HEK293T (cell line): ENCODE measurements at regions not wholly inside any gene's neighbourhood (a gene's known extent, or its start where the extent isn't known, plus 50 kb on each side); places are given as distances from the start of the nearest gene placed in this dataset.

Source experiments
- CTCF ChIA-PET: fragments of 350-600 bp; formaldehyde crosslinking; extraction: SDS; loops from one replicate; lab custom pipeline; 2021; ENCODE audit warnings: antibody characterized with exemption, inconsistent platforms; lab: Yijun Ruan, JAX
- POLR2A ChIA-PET: fragments of 350-600 bp; formaldehyde crosslinking; extraction: SDS; loops from one replicate; lab custom pipeline; 2020; ENCODE audit warnings: antibody characterized with exemption, inconsistent platforms; lab: Yijun Ruan, JAX
- DNase-seq: peaks from one replicate; pipeline ENCODE4 v3.0.0; 2012; ENCODE audit warnings: mixed read lengths; ENCODE audit errors: extremely low spot score
- ARNT ChIP-seq: fragments of 450-650 bp; IDR thresholded peaks from 2 replicates; pipeline ENCODE4 v1.6.1; 2017; ENCODE audit warnings: mild to moderate bottlenecking
- BHLHE40 ChIP-seq: fragments of 450-650 bp; IDR thresholded peaks from 2 replicates; pipeline ENCODE4 v1.6.1; 2016; ENCODE audit warnings: mild to moderate bottlenecking, moderate library complexity, borderline replicate concordance
- CTBP1 ChIP-seq: fragments of 450-650 bp; IDR thresholded peaks from 2 replicates; pipeline ENCODE4 v1.6.1; 2016; ENCODE audit warnings: borderline replicate concordance
- ELF4 ChIP-seq: fragments of 450-650 bp; IDR thresholded peaks from 2 replicates; pipeline ENCODE4 v1.6.1; 2017; ENCODE audit warnings: antibody characterized with exemption
- FOXA1 ChIP-seq: fragments of 450-650 bp; IDR thresholded peaks from 2 replicates; pipeline ENCODE4 v1.6.1; 2016; ENCODE audit warnings: mild to moderate bottlenecking
- FOXK2 ChIP-seq: fragments of 450-650 bp; IDR thresholded peaks from 2 replicates; pipeline ENCODE4 v1.6.1; 2016; ENCODE audit warnings: mild to moderate bottlenecking
- FOXM1 ChIP-seq: fragments of 450-650 bp; IDR thresholded peaks from 2 replicates; pipeline ENCODE4 v1.6.1; 2017; ENCODE audit warnings: mild to moderate bottlenecking, borderline replicate concordance
- HDGF ChIP-seq: fragments of 450-650 bp; IDR thresholded peaks from 2 replicates; pipeline ENCODE4 v1.6.1; 2017; ENCODE audit warnings: antibody characterized with exemption, borderline replicate concordance
- L3MBTL2 ChIP-seq: fragments of 450-650 bp; conservative IDR thresholded peaks from 2 replicates; pipeline ENCODE4 v1.6.1; 2016; ENCODE audit warnings: mild to moderate bottlenecking
- LEF1 ChIP-seq: fragments of 450-650 bp; IDR thresholded peaks from 2 replicates; pipeline ENCODE4 v1.6.1; 2017; ENCODE audit warnings: mild to moderate bottlenecking, borderline replicate concordance
- NFRKB ChIP-seq: fragments of 450-650 bp; IDR thresholded peaks from 2 replicates; pipeline ENCODE4 v1.6.1; 2016; ENCODE audit warnings: mild to moderate bottlenecking, moderate library complexity
- SP1 ChIP-seq: fragments of 450-650 bp; IDR thresholded peaks from 2 replicates; pipeline ENCODE4 v1.6.1; 2017
- SUZ12 ChIP-seq: fragments of 450-650 bp; IDR thresholded peaks from 2 replicates; pipeline ENCODE4 v1.6.1; 2016; ENCODE audit warnings: mild to moderate bottlenecking
- TARDBP ChIP-seq: fragments of 450-650 bp; IDR thresholded peaks from 2 replicates; pipeline ENCODE4 v1.6.1; 2016
- ZNF384 ChIP-seq: fragments of 450-650 bp; IDR thresholded peaks from 2 replicates; pipeline ENCODE4 v1.6.1; 2016
- TF ChIP-seq, protein P1 (sequence below): fragments of 450-650 bp; IDR thresholded peaks from 2 replicates; pipeline ENCODE4 v1.6.1; 2016

DNA sequence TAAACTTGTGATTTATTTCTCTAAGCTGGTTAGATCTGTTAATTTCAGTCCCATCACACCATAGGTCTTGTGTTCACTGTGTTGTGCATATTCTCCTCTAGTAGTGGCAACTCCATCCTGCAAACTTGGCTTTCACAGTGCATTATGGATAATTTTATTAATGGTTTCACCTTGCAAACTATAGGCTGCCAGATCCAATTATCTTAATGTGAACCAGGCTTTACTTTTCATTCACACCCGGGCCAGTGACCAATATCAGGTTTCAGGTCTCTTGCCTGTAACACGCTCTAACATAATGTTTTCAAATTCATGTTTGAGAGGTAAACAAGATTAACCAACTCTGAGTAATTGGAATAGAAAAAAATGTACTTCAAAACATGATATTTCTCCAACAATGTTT, 1293.0 kb downstream of the REEP3 start:
- ChIA-PET POLR2A (no interaction called here), CTCF (no interaction called here)
- DNase-seq = no peak
- TF ChIP-seq NFRKB (no peak), BHLHE40 (no peak), FOXA1 (no peak), TARDBP (no peak), FOXM1 (no peak), HDGF (no peak), CTBP1 (no peak), SUZ12 (no peak), ELF4 (no peak), L3MBTL2 (no peak), SP1 (no peak), ARNT (no peak), FOXK2 (no peak), ZNF384 (no peak), LEF1 (no peak)
- TF ChIP-seq, protein P1, sequence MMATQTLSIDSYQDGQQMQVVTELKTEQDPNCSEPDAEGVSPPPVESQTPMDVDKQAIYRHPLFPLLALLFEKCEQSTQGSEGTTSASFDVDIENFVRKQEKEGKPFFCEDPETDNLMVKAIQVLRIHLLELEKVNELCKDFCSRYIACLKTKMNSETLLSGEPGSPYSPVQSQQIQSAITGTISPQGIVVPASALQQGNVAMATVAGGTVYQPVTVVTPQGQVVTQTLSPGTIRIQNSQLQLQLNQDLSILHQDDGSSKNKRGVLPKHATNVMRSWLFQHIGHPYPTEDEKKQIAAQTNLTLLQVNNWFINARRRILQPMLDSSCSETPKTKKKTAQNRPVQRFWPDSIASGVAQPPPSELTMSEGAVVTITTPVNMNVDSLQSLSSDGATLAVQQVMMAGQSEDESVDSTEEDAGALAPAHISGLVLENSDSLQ = no peak

DNA sequence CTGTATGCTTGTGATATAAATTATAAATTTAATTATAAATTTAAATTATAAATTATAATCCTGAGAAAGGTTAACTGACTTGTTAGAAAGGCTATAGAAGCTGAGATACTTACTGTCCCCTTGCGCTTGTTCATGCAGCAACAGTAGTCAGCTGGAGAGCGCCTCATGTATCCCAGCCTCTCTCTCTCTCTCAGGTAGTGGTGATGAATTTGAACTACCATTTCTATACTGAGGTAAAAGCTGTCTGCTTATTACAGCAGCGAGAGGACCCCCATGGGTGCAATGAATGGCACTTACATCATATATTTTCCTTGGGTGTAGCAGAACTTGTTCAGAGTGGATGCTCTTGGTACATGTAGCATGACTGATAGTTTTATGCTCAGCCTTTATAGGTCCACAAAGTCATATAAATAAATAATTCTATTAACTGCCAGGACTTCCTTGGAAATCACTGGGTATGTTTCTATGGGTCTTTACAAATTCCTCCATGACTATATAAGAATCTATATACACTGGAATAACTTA, 1308.7 kb downstream of the REEP3 start:
- ChIA-PET CTCF (no interaction called here), POLR2A (no interaction called here)
- TF ChIP-seq LEF1 (no peak), FOXA1 (no peak), ZNF384 (no peak), L3MBTL2 (no peak), FOXK2 (no peak), HDGF (no peak)
- TF ChIP-seq, protein P1 = no peak
- no peak for DNase-seq

DNA sequence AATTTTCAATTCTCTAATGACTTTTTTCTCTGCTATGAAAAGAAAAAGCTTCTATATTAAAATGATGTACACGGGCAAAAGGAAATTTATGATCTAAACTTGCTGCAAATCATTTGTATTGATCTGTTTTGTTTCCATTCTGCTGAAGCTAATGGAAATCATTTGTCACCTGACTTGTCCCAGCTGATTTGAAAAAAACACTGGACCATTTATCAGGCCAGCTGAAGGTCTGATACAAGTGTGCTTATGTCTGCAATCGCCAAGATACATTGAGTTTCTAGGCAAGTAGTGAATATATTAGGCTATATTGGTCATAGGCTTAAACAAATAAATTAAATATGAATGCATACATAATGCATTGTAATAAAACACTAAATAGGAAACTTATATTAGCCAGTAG, 1309.7 kb downstream of the REEP3 start:
- TF ChIP-seq FOXK2 (no peak), TARDBP (no peak), FOXM1 (no peak), ELF4 (no peak), FOXA1 (no peak), ZNF384 (no peak), HDGF (no peak)
- CTCF ChIA-PET = no interaction called here
- POLR2A ChIA-PET = no interaction called here
- DNase-seq = no peak

DNA sequence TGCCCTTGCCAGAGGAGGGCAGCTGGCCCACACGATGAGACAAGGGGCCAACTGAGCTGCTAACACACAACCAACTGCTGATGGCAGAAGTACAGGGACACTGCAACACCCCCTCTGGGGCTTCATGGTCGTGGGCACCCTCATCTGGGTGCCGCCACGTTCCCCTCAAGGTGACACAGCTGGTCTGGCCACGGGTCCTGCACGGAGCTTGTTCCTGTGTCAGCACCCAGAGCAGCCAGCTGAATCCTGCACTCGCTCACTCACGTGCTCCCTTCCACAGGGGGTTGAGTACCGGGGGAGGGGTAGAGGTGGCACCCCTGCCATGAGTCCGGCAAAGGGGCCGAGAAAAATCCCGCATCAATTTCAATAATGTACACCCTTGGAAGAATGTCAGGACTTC, 1319.1 kb downstream of the REEP3 start:
- DNase-seq = no peak
- ChIA-PET CTCF (no interaction called here), POLR2A (no interaction called here)
- TF ChIP-seq ARNT = no peak
- TF ChIP-seq ZNF384 = no peak
- no peak for TF ChIP-seq SP1
- no peak for TF ChIP-seq ELF4
- no peak for TF ChIP-seq NFRKB
- TF ChIP-seq LEF1 = no peak

DNA sequence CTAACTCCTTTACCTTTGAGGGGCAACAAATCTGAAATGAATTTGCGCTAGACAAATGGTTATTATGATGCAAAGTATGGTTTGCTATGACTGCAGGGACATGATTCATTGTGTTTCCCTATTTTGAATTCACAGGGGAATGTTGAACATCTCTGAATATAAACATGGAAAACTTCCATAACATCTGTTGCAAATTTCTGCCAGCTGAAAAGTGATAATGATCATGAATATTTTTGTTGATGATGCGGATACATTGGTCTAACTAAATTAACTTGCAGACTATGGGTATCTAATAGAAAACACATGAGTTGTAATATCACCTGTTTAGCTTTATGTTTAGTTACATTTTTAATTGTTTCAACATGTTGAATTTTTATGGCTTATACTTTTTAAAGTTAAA, 1325.5 kb downstream of the REEP3 start:
- TF ChIP-seq LEF1 = no peak
- TF ChIP-seq SP1 = no peak
- no peak for TF ChIP-seq FOXK2
- TF ChIP-seq TARDBP = no peak
- no peak for TF ChIP-seq NFRKB
- TF ChIP-seq L3MBTL2 = no peak
- TF ChIP-seq HDGF = no peak
- no peak for TF ChIP-seq ZNF384
- no peak for TF ChIP-seq ELF4
- no peak for TF ChIP-seq FOXM1
- TF ChIP-seq SUZ12 = no peak
- no peak for TF ChIP-seq FOXA1
- CTCF ChIA-PET = no interaction called here
- POLR2A ChIA-PET = no interaction called here
- DNase-seq = no peak

DNA sequence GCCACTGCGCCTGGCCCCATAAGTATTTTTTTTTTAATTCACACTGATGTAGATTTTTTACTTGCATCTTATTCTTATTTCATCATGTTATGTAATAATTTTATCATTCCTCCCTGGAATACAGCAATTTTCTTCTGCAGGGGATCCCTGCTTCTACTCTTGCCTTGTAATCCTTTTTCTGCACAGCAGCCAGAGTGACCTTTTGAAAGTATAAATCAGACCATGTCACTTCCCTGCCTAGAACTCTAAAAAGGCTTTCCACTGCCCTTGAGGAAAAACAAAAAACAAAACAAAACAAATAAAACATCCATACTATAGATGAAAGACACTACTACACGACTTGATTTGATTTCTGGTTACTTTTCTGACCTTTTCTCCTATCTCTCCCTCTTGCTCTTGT, 1334.7 kb downstream of the REEP3 start:
- ChIA-PET CTCF (no interaction called here), POLR2A (no interaction called here)
- DNase-seq = no peak
- TF ChIP-seq HDGF (no peak), LEF1 (no peak), L3MBTL2 (no peak), BHLHE40 (no peak), NFRKB (no peak), ARNT (no peak), CTBP1 (no peak)
- TF ChIP-seq, protein P1 = no peak

DNA sequence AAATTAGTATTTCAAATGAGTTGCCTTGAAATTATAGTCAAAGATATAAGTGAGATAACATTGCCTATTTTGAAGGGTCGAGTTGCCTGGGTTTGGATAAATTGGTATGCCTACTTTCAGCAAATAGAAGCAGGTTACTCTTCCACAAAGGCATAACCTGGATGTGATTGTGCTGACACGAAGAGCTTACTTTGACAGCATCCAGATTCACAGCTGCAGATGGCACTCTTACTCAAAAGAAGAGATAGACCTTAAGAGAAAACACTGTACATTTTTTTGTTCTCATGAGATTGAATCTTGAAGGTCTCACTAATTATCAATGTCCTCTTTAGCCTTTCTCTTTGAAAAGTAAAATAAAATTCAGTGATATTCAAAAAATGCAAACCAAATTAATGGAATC, 1338.7 kb downstream of the REEP3 start:
- CTCF ChIA-PET = no interaction called here
- no peak for DNase-seq

More for the DNA sequence above, 1338.7 kb downstream of the REEP3 start:
- POLR2A ChIA-PET = no interaction called here
- no peak for TF ChIP-seq TARDBP
- no peak for TF ChIP-seq FOXK2
- TF ChIP-seq ZNF384 = no peak
- TF ChIP-seq HDGF = no peak
- no peak for TF ChIP-seq SP1
- no peak for TF ChIP-seq ARNT
- no peak for TF ChIP-seq BHLHE40
- no peak for TF ChIP-seq NFRKB
